GM19468 (cell line): ENCODE measurements at regions not wholly inside any gene's neighbourhood (a gene's known extent, or its start where the extent isn't known, plus 50 kb on each side); places are given as distances from the start of the nearest gene placed in this dataset.

Source experiments
- ATAC-seq: cut with Tn5 transposase; IDR thresholded peaks from one replicate; pipeline ENCODE4 v1.9.1; 2021; ENCODE audit warnings: mild to moderate bottlenecking, moderate library complexity, moderate number of reproducible peaks; ENCODE audit not compliant: unreplicated experiment; ENCODE audit errors: extremely low read depth

- ATAC-seq = no peak
These were observed 110.7 kb upstream of the CDIN1 start for GRCh38 chr15:36468746-36469145.

- ATAC-seq = no peak
These were observed 110.0 kb upstream of the CDIN1 start for GRCh38 chr15:36469311-36469966.

GRCh38 chr15:36472672-36473071 is 106.8 kb upstream of the CDIN1 start:
- ATAC-seq = no peak

GRCh38 chr15:36478561-36478960 is 100.9 kb upstream of the CDIN1 start:
- ATAC-seq = no peak

GRCh38 chr15:36479200-36479896 is 100.1 kb upstream of the CDIN1 start:
- no peak for ATAC-seq

- no peak for ATAC-seq
These were observed 98.3 kb upstream of the CDIN1 start for GRCh38 chr15:36481156-36481555.

- ATAC-seq = no peak
These were observed 96.0 kb upstream of the CDIN1 start for GRCh38 chr15:36483409-36483808.

- no peak for ATAC-seq
These were observed 95.2 kb upstream of the CDIN1 start for GRCh38 chr15:36484038-36484778.

GRCh38 chr15:36491912-36492311 is 87.5 kb upstream of the CDIN1 start:
- no peak for ATAC-seq

- no peak for ATAC-seq
These were observed 83.9 kb upstream of the CDIN1 start for GRCh38 chr15:36495456-36495991.

- no peak for ATAC-seq
These were observed 81.5 kb upstream of the CDIN1 start for GRCh38 chr15:36497901-36498300.

- no peak for ATAC-seq
These were observed 81.0 kb upstream of the CDIN1 start for GRCh38 chr15:36498401-36498800.

GRCh38 chr15:36498916-36499315 is 80.5 kb upstream of the CDIN1 start:
- ATAC-seq = no peak

- ATAC-seq = no peak
These were observed 79.7 kb upstream of the CDIN1 start for GRCh38 chr15:36499412-36500389.

- ATAC-seq = peak; percentile 51
These were observed 78.3 kb upstream of the CDIN1 start for GRCh38 chr15:36501063-36501678.

- no peak for ATAC-seq
These were observed 76.9 kb upstream of the CDIN1 start for GRCh38 chr15:36502509-36502908.

- ATAC-seq = no peak
These were observed 72.6 kb upstream of the CDIN1 start for GRCh38 chr15:36506733-36507356.

- ATAC-seq = no peak
These were observed 72.0 kb upstream of the CDIN1 start for GRCh38 chr15:36507458-36507857.

GRCh38 chr15:36511594-36511993 is 67.8 kb upstream of the CDIN1 start:
- no peak for ATAC-seq
